Neuron (in vitro differentiated cells): ENCODE measurements at regions not wholly inside any gene's neighbourhood (a gene's known extent, or its start where the extent isn't known, plus 50 kb on each side); places are given as distances from the start of the nearest gene placed in this dataset.
"Not testable (repeated sequence)": the region's sequence is repeated elsewhere in the genome, so short reads cannot be mapped to it uniquely, and the experiment has no call there.

Source experiments
- H2AFZ ChIP-seq: one replicate; pipeline ENCODE4 v1.6.1; 2013; ENCODE audit warnings: low read depth, mild to moderate bottlenecking, inconsistent platforms, low read length, moderate library complexity
- H3K27me3 ChIP-seq: one replicate; pipeline ENCODE4 v1.6.1; 2013; ENCODE audit warnings: low read length; ENCODE audit not compliant: insufficient read depth
- H3K36me3 ChIP-seq: one replicate; pipeline ENCODE4 v1.6.1; 2013; ENCODE audit warnings: low read length; ENCODE audit not compliant: insufficient read depth
- H3K4me1 ChIP-seq: one replicate; pipeline ENCODE4 v1.6.1; 2013; ENCODE audit warnings: low read length; ENCODE audit not compliant: insufficient read depth
- H3K4me3 ChIP-seq: 2 replicates; pipeline ENCODE4 v1.5.1; 2013; ENCODE audit warnings: mild to moderate bottlenecking, low read length, moderate library complexity
- H3K9me3 ChIP-seq: one replicate; pipeline ENCODE4 v1.6.1; 2013; ENCODE audit warnings: low read length

- Histone ChIP-seq H3K27me3 (no peaks in the 10 kb centered on the region), H2AFZ (no peak overlapping the region), H3K4me3 (no peak overlapping the region), H3K4me1 (peaks cover 2% of the 10 kb centered on the region), H3K9me3 (no peaks in the 10 kb centered on the region), H3K36me3 (no peaks in the 10 kb centered on the region)
Measured at GRCh38 chr12:66800046-66800445, 121.2 kb upstream of the GRIP1 start.

- Histone ChIP-seq H3K36me3 (no peaks in the 10 kb centered on the region), H2AFZ (peak overlapping the region; percentile 52), H3K4me1 (peaks cover 6% of the 10 kb centered on the region), H3K9me3 (no peaks in the 10 kb centered on the region), H3K4me3 (peak overlapping the region; percentile 54), H3K27me3 (no peaks in the 10 kb centered on the region)
Measured at GRCh38 chr12:66803930-66804329, 125.1 kb upstream of the GRIP1 start.

GRCh38 chr12:66804563-66804974 is 125.7 kb upstream of the GRIP1 start:
- Histone ChIP-seq H2AFZ (peak overlapping the region; percentile 52), H3K4me1 (peaks cover 6% of the 10 kb centered on the region), H3K27me3 (no peaks in the 10 kb centered on the region), H3K4me3 (peak overlapping the region; percentile 54), H3K9me3 (no peaks in the 10 kb centered on the region), H3K36me3 (no peaks in the 10 kb centered on the region)

GRCh38 chr12:66808606-66809005 is 129.7 kb upstream of the GRIP1 start:
- Histone ChIP-seq H3K36me3 (no peaks in the 10 kb centered on the region), H2AFZ (no peak overlapping the region), H3K4me3 (no peak overlapping the region), H3K9me3 (no peaks in the 10 kb centered on the region), H3K4me1 (peaks cover 6% of the 10 kb centered on the region), H3K27me3 (no peaks in the 10 kb centered on the region)

GRCh38 chr12:66813137-66813892 is 134.4 kb upstream of the GRIP1 start:
- Histone ChIP-seq H2AFZ (no peak overlapping the region), H3K4me3 (no peak overlapping the region)

GRCh38 chr12:66819587-66819986 is 140.7 kb upstream of the GRIP1 start:
- no peak overlapping the region for H2AFZ ChIP-seq
- H3K9me3 ChIP-seq = no peaks in the 10 kb centered on the region
- no peak overlapping the region for H3K4me3 ChIP-seq
- H3K36me3 ChIP-seq = no peaks in the 10 kb centered on the region
- H3K27me3 ChIP-seq = no peaks in the 10 kb centered on the region
- peaks cover 4% of the 10 kb centered on the region for H3K4me1 ChIP-seq

More at GRCh38 chr12:66813137-66813892, 134.4 kb upstream of the GRIP1 start:
- no peaks in the 10 kb centered on the region for H3K4me1 ChIP-seq
- no peaks in the 10 kb centered on the region for H3K36me3 ChIP-seq
- no peaks in the 10 kb centered on the region for H3K9me3 ChIP-seq
- H3K27me3 ChIP-seq = no peaks in the 10 kb centered on the region

GRCh38 chr12:66822961-66823360 is 144.1 kb upstream of the GRIP1 start:
- H3K36me3 ChIP-seq = no peaks in the 10 kb centered on the region
- no peaks in the 10 kb centered on the region for H3K27me3 ChIP-seq
- H2AFZ ChIP-seq = no peak overlapping the region
- H3K9me3 ChIP-seq = no peaks in the 10 kb centered on the region
- peaks cover 4% of the 10 kb centered on the region for H3K4me1 ChIP-seq
- no peak overlapping the region for H3K4me3 ChIP-seq

GRCh38 chr12:66823857-66824570 is 145.1 kb upstream of the GRIP1 start:
- no peaks in the 10 kb centered on the region for H3K36me3 ChIP-seq
- H3K27me3 ChIP-seq = no peaks in the 10 kb centered on the region

GRCh38 chr12:66825921-66826320 is 147.0 kb upstream of the GRIP1 start:
- H3K27me3 ChIP-seq, H3K36me3 ChIP-seq, H3K4me1 ChIP-seq, H3K9me3 ChIP-seq, H3K4me3 ChIP-seq, H2AFZ ChIP-seq: not testable (repeated sequence)

More at GRCh38 chr12:66823857-66824570, 145.1 kb upstream of the GRIP1 start:
- Histone ChIP-seq H3K4me1 (peaks cover 4% of the 10 kb centered on the region), H3K9me3 (no peaks in the 10 kb centered on the region), H3K4me3 (no peak overlapping the region), H2AFZ (no peak overlapping the region)

- no peaks in the 10 kb centered on the region for H3K4me1 ChIP-seq
- H3K4me3 ChIP-seq = no peak overlapping the region
- H3K9me3 ChIP-seq = no peaks in the 10 kb centered on the region
- no peaks in the 10 kb centered on the region for H3K27me3 ChIP-seq
- no peaks in the 10 kb centered on the region for H3K36me3 ChIP-seq
- no peak overlapping the region for H2AFZ ChIP-seq
Measured at GRCh38 chr12:66829660-66830325, 150.9 kb upstream of the GRIP1 start.

GRCh38 chr12:66831495-66831894 is 152.6 kb upstream of the GRIP1 start:
- Histone ChIP-seq H2AFZ (no peak overlapping the region), H3K4me1 (peaks cover 10% of the 10 kb centered on the region), H3K36me3 (no peaks in the 10 kb centered on the region), H3K27me3 (no peaks in the 10 kb centered on the region), H3K4me3 (no peak overlapping the region), H3K9me3 (no peaks in the 10 kb centered on the region)

- H3K4me3 ChIP-seq = no peak overlapping the region
- no peaks in the 10 kb centered on the region for H3K27me3 ChIP-seq
- no peak overlapping the region for H2AFZ ChIP-seq
- no peaks in the 10 kb centered on the region for H3K9me3 ChIP-seq
- H3K4me1 ChIP-seq = peaks cover 19% of the 10 kb centered on the region
- H3K36me3 ChIP-seq = no peaks in the 10 kb centered on the region
Measured at GRCh38 chr12:66832997-66833396, 154.1 kb upstream of the GRIP1 start.

- no peak overlapping the region for H2AFZ ChIP-seq
- H3K4me3 ChIP-seq = no peak overlapping the region
- H3K4me1 ChIP-seq = peaks cover 36% of the 10 kb centered on the region
- no peaks in the 10 kb centered on the region for H3K27me3 ChIP-seq
- H3K9me3 ChIP-seq = no peaks in the 10 kb centered on the region
- H3K36me3 ChIP-seq = no peaks in the 10 kb centered on the region
Measured at GRCh38 chr12:66836623-66837310, 157.9 kb upstream of the GRIP1 start.
